ENCODE measurements at regions not wholly inside any gene's neighbourhood (a gene's known extent, or its start where the extent isn't known, plus 50 kb on each side); places are given as distances from the start of the nearest gene placed in this dataset.
"Not testable (repeated sequence)": the region's sequence is repeated elsewhere in the genome, so short reads cannot be mapped to it uniquely, and the experiment has no call there.

GRCh38 chr16:11416228-11417001, 71.2 kb downstream of the RMI2 start:
- no peak for DNase-seq

DNA sequence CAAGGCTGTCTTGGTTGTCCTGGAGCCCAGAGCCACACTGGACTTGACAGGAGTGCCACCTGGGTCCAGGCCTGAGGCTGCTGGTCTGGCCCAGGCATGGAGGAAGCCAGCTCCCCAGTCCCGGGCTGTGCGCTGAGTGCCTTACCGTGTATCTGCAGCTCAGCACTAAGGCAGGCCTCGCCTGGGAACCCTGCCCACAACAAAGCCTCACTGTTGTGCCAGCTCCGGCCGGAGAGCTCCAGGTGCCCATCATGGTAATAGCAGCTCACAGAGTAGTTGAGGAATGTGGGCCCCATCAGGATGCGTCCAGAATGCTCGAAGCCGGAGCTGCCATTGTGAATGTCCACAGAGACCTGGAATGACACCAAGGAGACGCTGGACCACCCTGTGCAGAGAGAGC, 72.2 kb downstream of the RMI2 start:
- no peak for DNase-seq

GRCh38 chr16:11418506-11418905, 73.2 kb downstream of the RMI2 start:
- no peak for DNase-seq

DNA sequence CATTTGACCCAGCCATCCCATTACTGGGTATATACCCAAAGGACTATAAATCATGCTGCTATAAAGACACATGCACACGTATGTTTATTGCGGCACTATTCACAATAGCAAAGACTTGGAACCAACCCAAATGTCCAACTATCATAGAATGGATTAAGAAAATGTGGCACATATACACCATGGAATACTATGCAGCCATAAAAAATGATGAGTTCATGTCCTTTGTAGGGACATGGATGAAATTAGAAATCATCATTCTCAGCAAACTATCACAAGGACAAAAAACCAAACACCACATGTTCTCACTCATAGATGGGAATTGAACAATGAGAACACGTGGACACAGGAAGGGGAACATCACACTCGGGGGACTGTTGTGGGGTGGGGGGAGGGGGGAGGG, 74.8 kb downstream of the RMI2 start:
- not testable (repeated sequence) for DNase-seq

- no peak for DNase-seq
Measured at GRCh38 chr16:11420895-11421294, 75.6 kb downstream of the RMI2 start.

DNA sequence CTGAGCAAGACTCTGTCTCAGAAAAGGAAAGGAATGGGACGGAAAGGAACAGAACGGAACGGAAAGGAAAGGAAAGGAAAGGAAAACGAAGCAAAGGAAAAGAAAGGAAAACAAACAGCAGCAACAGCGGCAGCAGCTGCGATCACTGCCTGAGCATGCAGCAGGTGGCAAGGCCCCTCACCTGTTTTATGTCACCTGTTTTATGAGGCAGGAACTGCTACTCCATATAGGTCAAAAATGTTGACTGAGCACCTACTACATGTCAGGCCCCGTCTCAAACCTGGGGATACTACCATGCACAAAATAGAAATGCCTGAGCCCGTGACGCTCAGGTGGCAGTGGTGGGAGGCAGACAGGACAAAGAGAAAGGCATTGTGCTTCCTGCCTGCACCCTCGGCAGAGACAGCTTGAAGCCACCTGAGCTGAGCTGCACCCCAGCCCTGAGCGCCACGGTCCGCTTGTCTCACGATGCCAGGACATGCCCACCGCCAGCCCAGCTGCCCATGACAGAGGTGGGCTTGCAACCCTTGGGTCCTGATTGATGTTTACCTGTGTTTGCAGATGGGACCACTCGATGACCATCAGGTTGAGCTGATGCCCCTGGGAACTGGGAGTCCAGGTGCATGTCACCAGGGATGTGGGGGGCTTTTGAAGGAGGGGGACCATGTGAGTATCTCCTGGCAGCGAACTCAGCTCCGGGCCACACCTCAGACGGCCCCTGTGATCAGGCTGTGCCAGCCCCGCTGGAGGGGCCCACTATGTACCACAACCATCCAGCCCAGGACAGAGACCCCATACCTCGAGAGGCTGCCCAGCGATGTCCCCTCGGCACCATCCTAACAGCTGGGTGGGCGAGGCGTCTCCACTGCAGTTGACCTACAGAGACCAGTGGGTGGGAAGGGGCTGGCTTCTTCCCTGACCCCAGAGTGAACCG, 77.4 kb downstream of the RMI2 start:
- DNase-seq: no peak

- no peak for DNase-seq
Measured at GRCh38 chr16:11423315-11424117, 78.3 kb downstream of the RMI2 start.

DNA sequence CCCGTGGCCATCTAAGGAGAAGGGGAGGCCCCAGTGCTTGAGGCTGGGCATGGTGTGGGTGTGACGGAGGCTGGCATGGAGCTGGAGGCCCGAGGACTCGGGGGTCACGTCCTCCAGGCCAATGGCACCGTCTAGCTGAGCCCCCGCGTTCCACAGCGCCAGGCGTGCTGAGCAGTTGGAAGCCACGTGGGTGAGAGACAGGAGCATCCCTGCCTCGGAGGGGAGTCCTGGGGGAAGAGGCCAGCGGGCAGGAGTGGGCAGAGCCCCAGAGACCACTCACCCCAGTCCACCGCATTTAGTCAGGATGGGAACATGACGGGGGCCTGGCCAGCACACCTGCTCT, 78.8 kb downstream of the RMI2 start:
- DNase-seq: no peak

GRCh38 chr16:11425140-11425539, 79.9 kb downstream of the RMI2 start:
- no peak for DNase-seq

GRCh38 chr16:11428623-11428953, 83.3 kb downstream of the RMI2 start:
- DNase-seq: no peak

- DNase-seq: no peak
Measured at GRCh38 chr16:11429123-11429522, 83.9 kb downstream of the RMI2 start.

DNA sequence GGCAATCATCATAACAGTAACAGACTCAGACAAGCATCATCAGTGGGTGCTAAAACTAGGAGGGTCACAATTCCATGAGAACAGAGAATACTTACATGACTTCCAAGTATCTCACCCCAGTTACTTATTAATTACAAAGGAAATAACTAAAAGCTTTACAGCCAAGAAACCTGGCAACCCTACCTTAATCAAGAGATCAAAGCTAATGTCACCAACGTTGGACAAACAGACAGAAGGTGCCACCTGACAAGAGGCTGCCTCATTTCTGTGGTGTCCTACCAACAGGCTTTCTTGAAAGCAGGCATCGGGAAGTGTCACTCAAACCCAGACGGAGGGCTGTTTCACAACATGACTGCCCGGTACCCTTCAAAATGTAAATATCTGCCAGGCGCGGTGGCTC, 84.6 kb downstream of the RMI2 start:
- DNase-seq: no peak

DNA sequence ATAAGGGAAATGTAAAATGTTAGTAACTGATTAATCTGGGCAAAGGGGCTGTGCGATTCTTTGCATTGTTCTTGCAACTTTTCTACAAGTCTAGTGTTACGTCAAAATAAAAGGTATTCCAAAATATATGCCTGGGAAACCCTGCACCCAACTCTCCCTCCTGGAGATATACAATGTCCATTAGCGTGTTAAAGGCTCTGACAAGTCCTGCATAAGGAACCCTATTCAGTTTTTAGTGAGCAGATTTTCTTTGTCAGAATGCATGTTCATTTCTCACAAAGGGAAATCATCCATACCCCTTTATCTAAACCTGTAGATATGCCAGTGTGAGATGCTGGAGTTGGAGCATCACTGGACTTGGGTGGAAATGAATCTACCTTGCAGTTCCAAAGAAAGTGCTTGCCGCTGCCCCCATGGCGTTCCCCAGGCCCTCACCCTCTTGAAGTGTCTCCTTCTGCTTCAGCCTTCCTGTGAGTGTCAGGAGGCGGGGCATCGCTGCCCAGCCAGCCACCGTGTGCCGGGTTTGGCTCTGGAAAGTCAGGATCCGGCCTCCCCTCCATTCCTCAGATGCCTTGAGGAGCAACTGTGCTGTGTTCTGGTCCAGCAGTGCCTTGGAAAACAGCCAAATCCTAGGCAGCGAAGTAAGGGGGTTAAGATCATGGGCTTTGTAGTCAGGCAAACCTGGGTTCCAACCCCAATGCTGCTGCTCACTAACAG, 85.5 kb downstream of the RMI2 start:
- DNase-seq: no peak

DNA sequence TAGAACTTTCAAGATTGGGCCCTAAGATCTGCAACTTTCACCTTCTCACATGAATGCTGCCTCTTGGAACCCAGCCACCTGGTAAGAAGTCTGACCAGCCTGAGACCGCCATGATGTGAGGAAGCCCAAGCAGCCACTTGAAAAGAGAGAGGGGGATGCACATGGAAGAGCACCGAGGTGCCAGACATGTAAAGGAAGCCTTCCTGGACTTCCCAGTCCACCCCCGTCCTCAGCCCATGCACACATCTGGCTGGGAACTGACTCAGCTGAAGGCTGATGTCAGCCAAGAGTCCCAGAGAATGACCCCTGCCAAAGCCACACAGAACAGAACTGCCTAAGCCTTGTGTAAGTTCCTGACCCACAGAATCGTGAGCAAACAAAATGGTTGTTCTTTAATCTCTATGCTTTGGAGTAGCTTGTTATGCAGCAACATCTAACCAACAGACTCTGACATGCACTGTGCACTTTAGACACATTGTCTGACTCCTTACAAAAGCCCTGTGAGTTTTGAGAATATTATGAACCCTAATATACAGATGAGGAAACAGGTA, 86.7 kb downstream of the RMI2 start:
- DNase-seq: no peak

DNA sequence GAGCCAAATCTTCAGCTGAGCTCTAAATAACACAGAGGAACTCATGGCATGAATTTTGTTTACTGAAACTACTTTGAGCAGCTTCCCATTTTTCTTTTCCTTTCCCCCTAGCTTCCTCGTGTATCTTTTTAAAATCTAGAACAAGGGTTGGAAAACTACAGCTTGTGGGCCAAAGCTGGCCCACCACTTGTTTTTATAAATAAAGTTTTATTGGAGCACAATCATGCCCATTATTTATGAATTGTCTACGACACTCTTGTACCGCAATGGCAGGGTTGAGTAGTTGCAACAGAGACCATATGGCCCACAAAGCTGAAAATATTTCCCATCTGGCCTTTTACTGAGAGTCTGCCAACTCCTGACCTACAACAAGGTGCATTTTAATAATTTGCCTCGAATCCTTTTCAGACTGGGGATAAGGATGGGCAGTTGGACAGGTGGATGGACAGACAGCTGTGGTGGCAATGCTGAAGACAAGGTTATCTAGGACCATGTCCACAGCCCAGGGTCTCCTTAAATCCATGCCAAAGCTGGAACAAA, 87.7 kb downstream of the RMI2 start:
- DNase-seq: no peak

DNA sequence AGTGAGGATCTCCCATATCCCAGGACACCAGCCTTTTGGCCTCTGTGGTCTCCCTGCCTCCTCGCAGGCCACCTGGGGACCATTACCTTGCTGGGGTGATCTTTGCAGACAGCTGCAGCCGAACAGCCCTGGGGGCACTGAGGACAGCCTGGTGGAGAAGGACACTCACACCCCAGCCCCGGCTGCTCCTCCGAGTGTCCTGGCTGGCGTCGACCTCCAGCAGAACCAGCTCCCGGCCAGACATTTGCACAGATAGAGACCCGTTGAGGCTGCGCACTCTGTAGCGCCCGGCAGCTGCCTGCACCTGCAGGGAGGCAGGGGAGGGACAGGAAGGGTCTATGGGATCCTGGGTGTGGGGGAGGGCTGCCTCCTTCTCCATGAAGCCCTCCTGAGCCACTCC, 90.3 kb downstream of the RMI2 start:
- DNase-seq: no peak

DNA sequence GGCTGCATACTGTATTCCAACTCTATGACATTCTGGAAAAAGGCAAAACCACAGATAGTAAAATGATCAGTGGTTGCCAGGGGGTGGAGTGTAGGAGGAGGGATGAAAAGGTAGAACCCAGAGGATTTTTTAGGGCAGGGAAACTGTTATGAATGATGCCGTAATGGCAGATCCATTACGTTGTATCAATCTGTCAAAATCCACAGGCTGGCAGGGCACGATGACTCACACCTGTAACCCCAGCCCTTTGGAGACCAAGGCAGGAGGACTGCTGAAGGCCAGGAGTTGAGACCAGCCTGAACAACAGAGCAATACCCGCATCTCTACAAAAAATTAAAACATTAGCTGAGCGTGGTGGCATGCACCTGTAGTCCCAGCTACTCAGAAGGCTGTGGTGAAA, 91.8 kb downstream of the RMI2 start:
- DNase-seq: no peak

GRCh38 chr16:11439790-11440656, 94.8 kb downstream of the RMI2 start:
- DNase-seq: no peak

GRCh38 chr16:11440657-11441012, 95.4 kb downstream of the RMI2 start:
- DNase-seq: no peak

DNA sequence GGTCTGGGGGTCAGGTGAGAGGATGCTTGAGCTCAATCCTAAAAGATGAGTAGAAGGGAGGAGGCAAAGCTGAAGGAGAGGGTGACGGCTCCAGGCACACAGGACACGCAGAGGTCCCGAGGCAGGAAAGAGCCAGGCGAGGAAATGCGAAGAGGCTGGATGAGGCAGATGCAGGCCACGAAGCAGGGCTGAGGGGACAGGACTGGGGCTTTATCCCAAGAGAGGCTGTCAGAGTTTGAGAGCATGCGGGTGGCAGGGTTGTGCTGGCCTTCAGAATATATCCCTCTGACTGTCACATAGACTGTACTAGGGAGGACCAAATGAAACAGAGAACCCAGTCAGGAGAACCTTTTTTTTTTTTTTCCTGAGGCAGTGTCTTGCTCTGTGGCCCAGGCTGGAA, 100.2 kb downstream of the RMI2 start:
- DNase-seq: no peak

DNA sequence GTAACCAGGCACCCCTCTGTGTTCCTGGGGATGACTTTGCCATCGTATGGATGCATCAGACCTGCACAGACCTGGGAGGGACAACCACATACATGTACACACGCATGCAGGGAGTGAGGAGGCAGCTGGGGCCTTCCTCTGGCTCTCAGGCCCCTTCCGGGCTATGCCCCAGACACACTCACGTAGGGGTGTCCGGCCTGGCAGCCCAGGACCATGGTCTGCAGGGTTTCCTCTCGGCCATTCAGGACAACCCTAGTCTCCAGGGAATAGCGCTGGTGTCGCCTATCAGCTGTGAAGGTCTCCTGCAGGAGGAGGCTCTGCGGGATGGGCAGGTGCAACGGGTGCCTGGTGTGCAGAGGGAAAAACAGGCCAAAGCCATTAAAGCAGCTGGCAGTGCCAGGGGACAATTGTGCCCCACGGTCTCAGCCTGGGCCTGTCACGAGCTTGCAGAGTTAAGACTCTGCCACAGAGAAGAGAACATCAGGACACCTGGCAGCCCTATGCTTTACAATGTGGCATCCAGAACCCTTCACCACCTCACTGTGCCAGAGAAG, 101.4 kb downstream of the RMI2 start:
- no peak for DNase-seq

Measured in midbrain (tissue), 1 donor.